ENCODE measurements at regions not wholly inside any gene's neighbourhood (a gene's known extent, or its start where the extent isn't known, plus 50 kb on each side); places are given as distances from the start of the nearest gene placed in this dataset.

- DNase-seq (ENCODE audit: low read depth in 1 of 2, low spot score in 1 of 2) = no peak
- ChIA-PET CTCF (interaction anchor here (1.0 kb wide), 1 partner anchor 465 kb away, joined by 4 read pairs; no protein-coding TSS in a partner anchor), POLR2A (no interaction called here)
- no peak for ATAC-seq
- TF ChIP-seq MAZ (IDR thresholded peaks at IDR 0.05; ENCODE audit: borderline replicate concordance, low read depth, low read length) = no peak
- no peak for TF ChIP-seq MYC (IDR thresholded peaks at IDR 0.05; ENCODE audit: borderline replicate concordance, low read length)
- no peak for TF ChIP-seq ESRRA (IDR thresholded peaks at IDR 0.05; ENCODE audit: borderline replicate concordance, low read length)
- no peak for TF ChIP-seq RARB (CRISPR knock-in tag; IDR thresholded peaks at IDR 0.05)
- TF ChIP-seq HDAC2 (IDR thresholded peaks at IDR 0.05) = no peak
- TF ChIP-seq HOXB13 (CRISPR knock-in tag; IDR thresholded peaks at IDR 0.05; ENCODE audit: low read depth) = no peak
- no peak for TF ChIP-seq POLR2AphosphoS2 (conservative IDR thresholded peaks at IDR 0.05; ENCODE audit: low read length)
- TF ChIP-seq EHMT2 (IDR thresholded peaks at IDR 0.05; ENCODE audit: low read depth) = no peak
- no peak for TF ChIP-seq ZC3H11A (IDR thresholded peaks at IDR 0.05)
- TF ChIP-seq FOSL2 (IDR thresholded peaks at IDR 0.05) = no peak
- TF ChIP-seq FOSL2 (CRISPR knock-in tag; IDR thresholded peaks at IDR 0.05) = no peak
- TF ChIP-seq CHD4 (IDR thresholded peaks at IDR 0.05; ENCODE audit: borderline replicate concordance) = no peak
- TF ChIP-seq CBX8 (IDR thresholded peaks at IDR 0.05) = no peak
- TF ChIP-seq GATA3 (IDR thresholded peaks at IDR 0.05; ENCODE audit: borderline replicate concordance) = no peak
- TF ChIP-seq NFE2L2 (conservative IDR thresholded peaks at IDR 0.05; ENCODE audit: low read length) = no peak
- no peak for TF ChIP-seq CTCF (IDR thresholded peaks at IDR 0.05)
- no peak for TF ChIP-seq RNF2 (IDR thresholded peaks at IDR 0.05; ENCODE audit: borderline replicate concordance, low read depth)
- TF ChIP-seq SREBF2 (IDR thresholded peaks at IDR 0.05) = no peak
- no peak for TF ChIP-seq FOXS1 (CRISPR knock-in tag; IDR thresholded peaks at IDR 0.05)
- no peak overlapping the region for H3K27ac ChIP-seq
- 0% methylated on average over 1 of the region's 1 CpG for WGBS (ENCODE audit: missing lambda C conversion rate)
- H3K4me2 ChIP-seq = no peak overlapping the region
- H3K9me3 ChIP-seq = no peaks in the 10 kb centered on the region
- H3K4me3 ChIP-seq = no peak overlapping the region
- no peak for FAIRE-seq
- no peaks in the 10 kb centered on the region for H3K4me1 ChIP-seq
Observed at GRCh38 chr1:29914936-29915335, 678.6 kb downstream of the PTPRU start.

- Histone ChIP-seq H3K4me3 (no peak overlapping the region), H3K9me3 (no peaks in the 10 kb centered on the region), H3K27ac (no peak overlapping the region), H3K4me2 (no peak overlapping the region), H3K4me1 (no peaks in the 10 kb centered on the region)
- 3% methylated on average over 1 of the region's 1 CpG for WGBS (ENCODE audit: missing lambda C conversion rate)
- TF ChIP-seq CTCF (IDR thresholded peaks at IDR 0.05) = peak; percentile 38
- no peak for TF ChIP-seq POLR2AphosphoS2 (conservative IDR thresholded peaks at IDR 0.05; ENCODE audit: low read length)
- TF ChIP-seq SREBF2 (IDR thresholded peaks at IDR 0.05) = no peak
- peak; percentile 50; the same call in 2 of the 3 replicates for TF ChIP-seq SMC3 (IDR thresholded peaks at IDR 0.05)
- peak; percentile 56 to 63 for TF ChIP-seq RAD21 (conservative IDR thresholded peaks at IDR 0.05 in 1 of 2, IDR thresholded peaks at IDR 0.05 in 1 of 2)
- ATAC-seq (no peak), FAIRE-seq (no peak), DNase-seq (ENCODE audit: low read depth in 1 of 2, low spot score in 1 of 2) (peak in 1 of 2 experiments; percentile 29)
- ChIA-PET CTCF (interaction anchor here (0.7 to 1.2 kb wide), 4 partner anchors 9 to 667 kb away, joined by 3 read pairs; no protein-coding TSS in a partner anchor), POLR2A (no interaction called here)
Observed at GRCh38 chr1:29912425-29912824, 676.1 kb downstream of the PTPRU start.

GRCh38 chr1:29909962-29910361, 673.6 kb downstream of the PTPRU start:
- Histone ChIP-seq H3K9me3 (no peaks in the 10 kb centered on the region), H3K27ac (no peak overlapping the region), H3K4me2 (no peak overlapping the region), H3K4me3 (no peak overlapping the region), H3K4me1 (no peaks in the 10 kb centered on the region)
- CTCF ChIA-PET = no interaction called here
- POLR2A ChIA-PET = no interaction called here
- 34% methylated on average over 5 of the region's 7 CpGs for WGBS (ENCODE audit: missing lambda C conversion rate)
- DNase-seq (ENCODE audit: low read depth in 1 of 2, low spot score in 1 of 2) (no peak), FAIRE-seq (no peak), ATAC-seq (no peak)
- TF ChIP-seq USF2 (IDR thresholded peaks at IDR 0.05) (no peak), RARB (CRISPR knock-in tag; IDR thresholded peaks at IDR 0.05) (no peak), SMC3 (IDR thresholded peaks at IDR 0.05) (no peak), POLR2AphosphoS2 (conservative IDR thresholded peaks at IDR 0.05; ENCODE audit: low read length) (no peak), TFCP2L1 (CRISPR knock-in tag; IDR thresholded peaks at IDR 0.05) (no peak), EHF (CRISPR knock-in tag; IDR thresholded peaks at IDR 0.05) (no peak), MYC (IDR thresholded peaks at IDR 0.05; ENCODE audit: borderline replicate concordance, low read length) (no peak), FOSL2 (IDR thresholded peaks at IDR 0.05) (no peak), FOSL2 (CRISPR knock-in tag; IDR thresholded peaks at IDR 0.05) (no peak), FOXS1 (CRISPR knock-in tag; IDR thresholded peaks at IDR 0.05) (no peak), MAFK (IDR thresholded peaks at IDR 0.05; ENCODE audit: partially characterized antibody) (no peak), RCOR1 (IDR thresholded peaks at IDR 0.05; ENCODE audit: low read depth, low read length) (no peak), CBX2 (IDR thresholded peaks at IDR 0.05; ENCODE audit: borderline replicate concordance, low read depth) (no peak), CEBPB (IDR thresholded peaks at IDR 0.05) (no peak), SREBF2 (IDR thresholded peaks at IDR 0.05) (no peak), EHMT2 (IDR thresholded peaks at IDR 0.05; ENCODE audit: low read depth) (no peak), ZNF302 (CRISPR knock-in tag; IDR thresholded peaks at IDR 0.05) (no peak), ELK1 (IDR thresholded peaks at IDR 0.05; ENCODE audit: low read depth, low read length) (no peak)
